ENCODE measurements at regions not wholly inside any gene's neighbourhood (a gene's known extent, or its start where the extent isn't known, plus 50 kb on each side); places are given as distances from the start of the nearest gene placed in this dataset.

DNA sequence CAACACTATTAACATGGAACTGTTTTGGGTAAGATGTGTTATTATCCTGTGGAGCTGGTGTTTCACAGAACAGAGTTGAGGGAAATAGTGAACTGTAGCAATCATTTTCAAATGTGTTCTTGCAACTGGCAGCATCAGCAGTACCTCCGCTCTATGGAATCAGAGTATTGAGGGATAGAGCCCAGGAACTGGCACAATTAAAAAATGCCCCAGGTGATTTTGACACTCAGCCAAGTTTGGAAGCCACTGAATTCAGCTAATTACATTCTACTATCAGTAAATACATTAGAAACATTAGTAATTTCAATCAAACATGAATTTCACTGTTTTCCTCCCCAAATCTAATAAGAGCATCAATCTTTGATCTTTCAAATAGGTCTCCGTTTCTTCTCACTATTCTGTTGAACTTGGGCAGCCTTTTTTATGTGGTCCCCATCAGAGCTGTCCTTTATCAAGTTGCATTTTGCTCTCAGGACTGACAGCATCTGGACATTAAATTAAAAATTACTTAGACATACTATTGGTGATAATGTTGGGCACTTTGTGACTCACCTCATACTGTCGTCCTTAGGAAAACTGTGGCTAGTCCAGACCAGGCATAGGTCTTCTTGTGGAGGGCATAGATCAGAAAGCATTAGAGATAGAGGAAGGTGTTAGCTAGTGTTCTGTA lies 251.5 kb downstream of the DHX35 start:
- DNase-seq (ENCODE audit: low spot score), result no peak
- no peak for TF ChIP-seq CTCF (IDR thresholded peaks at IDR 0.05; ENCODE audit: extremely low read depth, missing control alignments)

GRCh38 chr20:39211060-39211748 lies 249.1 kb downstream of the DHX35 start:
- no peak for DNase-seq (ENCODE audit: low spot score)

GRCh38 chr20:39210341-39211036 lies 248.3 kb downstream of the DHX35 start:
- no peak for TF ChIP-seq CTCF (IDR thresholded peaks at IDR 0.05; ENCODE audit: extremely low read depth, missing control alignments)
- DNase-seq (ENCODE audit: low spot score), result no peak

More at GRCh38 chr20:39211060-39211748, 249.1 kb downstream of the DHX35 start:
- no peak for TF ChIP-seq CTCF (IDR thresholded peaks at IDR 0.05; ENCODE audit: extremely low read depth, missing control alignments)

- no peak for DNase-seq (ENCODE audit: low spot score)
- no peak for TF ChIP-seq CTCF (IDR thresholded peaks at IDR 0.05; ENCODE audit: extremely low read depth, missing control alignments)
Measured at GRCh38 chr20:39206899-39207564, 244.9 kb downstream of the DHX35 start.

DNA sequence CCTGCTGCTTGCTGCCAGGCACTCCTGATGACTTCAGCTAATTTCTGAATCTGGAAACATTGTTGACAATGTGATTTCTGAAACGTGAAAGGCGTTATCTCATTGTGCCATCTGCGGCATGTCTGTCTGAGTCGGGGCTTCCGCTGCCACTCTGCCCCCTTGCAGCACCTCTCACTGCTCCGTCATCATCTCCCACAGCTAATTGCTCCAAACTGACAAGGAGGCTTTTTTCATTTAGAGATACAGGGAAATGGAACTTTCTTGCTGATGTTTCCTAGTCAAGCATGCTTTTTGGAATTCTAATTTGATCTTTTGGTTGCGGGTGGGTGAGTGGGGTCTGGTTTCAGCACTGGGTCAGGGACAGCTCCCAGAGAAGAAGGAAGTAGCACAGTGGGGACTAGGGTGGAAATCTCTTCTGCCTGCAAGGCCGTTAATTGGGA lies 233.5 kb downstream of the DHX35 start:
- no peak for TF ChIP-seq CTCF (IDR thresholded peaks at IDR 0.05; ENCODE audit: extremely low read depth, missing control alignments)
- DNase-seq (ENCODE audit: low spot score), result no peak

DNA sequence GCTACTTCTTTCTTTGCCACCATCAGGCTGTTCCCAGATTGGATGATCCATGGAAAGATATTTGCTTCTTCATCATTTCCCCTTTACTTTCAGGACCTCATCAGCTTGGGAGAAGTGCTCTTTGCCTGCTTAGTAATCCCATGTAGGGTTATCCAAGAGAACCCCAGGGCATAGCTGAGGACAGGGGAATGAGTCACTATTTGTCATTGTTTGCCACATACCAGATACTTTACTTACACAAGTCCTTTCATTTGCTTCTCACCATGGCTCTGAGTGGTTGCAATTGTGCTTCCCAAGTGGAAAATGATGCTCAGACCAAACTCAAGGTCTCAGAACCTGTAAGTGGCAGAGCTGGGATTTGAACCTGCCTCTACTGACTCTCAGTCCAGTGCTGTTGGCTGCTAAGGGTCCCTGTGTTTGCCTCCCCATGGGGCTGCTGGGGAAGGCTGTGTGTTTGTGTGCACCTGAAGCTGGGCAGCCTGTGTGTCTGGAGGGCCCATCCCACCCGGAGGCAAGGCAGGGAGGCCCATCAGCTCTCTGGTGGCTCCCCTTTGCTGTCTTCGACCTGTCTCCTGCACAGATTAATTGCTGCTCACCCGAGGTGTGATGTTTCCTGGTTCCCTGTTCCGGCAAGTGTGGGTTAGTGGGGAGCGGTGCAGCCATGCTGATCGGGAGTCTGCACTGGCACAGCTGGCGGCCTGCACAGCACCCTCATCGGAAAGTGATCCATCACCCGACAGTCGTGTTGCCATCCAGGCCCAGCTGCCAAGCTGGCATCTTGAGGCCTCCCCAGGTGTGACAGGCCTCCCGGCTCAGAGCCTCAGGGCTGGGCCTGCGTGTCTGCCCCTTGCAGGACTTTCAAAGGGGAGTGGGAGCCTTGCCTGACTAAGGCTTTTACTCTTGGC lies 228.8 kb downstream of the DHX35 start:
- no peak for DNase-seq (ENCODE audit: low spot score)

More for the DNA sequence above, 228.8 kb downstream of the DHX35 start:
- no peak for TF ChIP-seq CTCF (IDR thresholded peaks at IDR 0.05; ENCODE audit: extremely low read depth, missing control alignments)
